ENCODE measurements at regions not wholly inside any gene's neighbourhood (a gene's known extent, or its start where the extent isn't known, plus 50 kb on each side); places are given as distances from the start of the nearest gene placed in this dataset.

GRCh38 chr10:10765017-10765416, 252.7 kb upstream of the CELF2 start:
- Histone ChIP-seq H3K4me3 (ENCODE audit: low read depth, low read length) (no peak overlapping the region), H3K27me3 (ENCODE audit: control insufficient read depth, insufficient read depth, low read length) (no peaks in the 10 kb centered on the region), H3K36me3 (ENCODE audit: control insufficient read depth, insufficient read depth, low read length) (no peaks in the 10 kb centered on the region)
- TF ChIP-seq CTCF (IDR thresholded peaks at IDR 0.05; ENCODE audit: insufficient read depth, low read length, poor library complexity, severe bottlenecking): no peak
- no peak for DNase-seq (ENCODE audit: low read depth)

GRCh38 chr10:10772411-10772810, 245.3 kb upstream of the CELF2 start:
- no peak for TF ChIP-seq CTCF (IDR thresholded peaks at IDR 0.05; ENCODE audit: insufficient read depth, low read length, poor library complexity, severe bottlenecking)
- H3K27me3 ChIP-seq (ENCODE audit: control insufficient read depth, insufficient read depth, low read length): no peaks in the 10 kb centered on the region

GRCh38 chr10:10772874-10773508, 244.7 kb upstream of the CELF2 start:
- no peak for TF ChIP-seq CTCF (IDR thresholded peaks at IDR 0.05; ENCODE audit: insufficient read depth, low read length, poor library complexity, severe bottlenecking)
- H3K27me3 ChIP-seq (ENCODE audit: control insufficient read depth, insufficient read depth, low read length): no peaks in the 10 kb centered on the region

More at GRCh38 chr10:10772411-10772810, 245.3 kb upstream of the CELF2 start:
- no peak overlapping the region for H3K4me3 ChIP-seq (ENCODE audit: low read depth, low read length)
- H3K36me3 ChIP-seq (ENCODE audit: control insufficient read depth, insufficient read depth, low read length): no peaks in the 10 kb centered on the region
- no peak for DNase-seq (ENCODE audit: low read depth)

GRCh38 chr10:10774416-10774815, 243.3 kb upstream of the CELF2 start:
- TF ChIP-seq CTCF (IDR thresholded peaks at IDR 0.05; ENCODE audit: insufficient read depth, low read length, poor library complexity, severe bottlenecking): no peak
- DNase-seq (ENCODE audit: low read depth): no peak
- Histone ChIP-seq H3K4me3 (ENCODE audit: low read depth, low read length) (no peak overlapping the region), H3K27me3 (ENCODE audit: control insufficient read depth, insufficient read depth, low read length) (no peaks in the 10 kb centered on the region), H3K36me3 (ENCODE audit: control insufficient read depth, insufficient read depth, low read length) (no peaks in the 10 kb centered on the region)

More at GRCh38 chr10:10772874-10773508, 244.7 kb upstream of the CELF2 start:
- Histone ChIP-seq H3K4me3 (ENCODE audit: low read depth, low read length) (no peak overlapping the region), H3K36me3 (ENCODE audit: control insufficient read depth, insufficient read depth, low read length) (no peaks in the 10 kb centered on the region)
- DNase-seq (ENCODE audit: low read depth): no peak

- Histone ChIP-seq H3K36me3 (ENCODE audit: control insufficient read depth, insufficient read depth, low read length) (no peaks in the 10 kb centered on the region), H3K4me3 (ENCODE audit: low read depth, low read length) (no peak overlapping the region), H3K27me3 (ENCODE audit: control insufficient read depth, insufficient read depth, low read length) (no peaks in the 10 kb centered on the region)
- TF ChIP-seq CTCF (IDR thresholded peaks at IDR 0.05; ENCODE audit: insufficient read depth, low read length, poor library complexity, severe bottlenecking): no peak
- DNase-seq (ENCODE audit: low read depth): no peak
Observed at GRCh38 chr10:10776363-10776762, 241.3 kb upstream of the CELF2 start.

- no peaks in the 10 kb centered on the region for H3K36me3 ChIP-seq (ENCODE audit: control insufficient read depth, insufficient read depth, low read length)
- no peak overlapping the region for H3K4me3 ChIP-seq (ENCODE audit: low read depth, low read length)
- no peak for DNase-seq (ENCODE audit: low read depth)
- no peak for TF ChIP-seq CTCF (IDR thresholded peaks at IDR 0.05; ENCODE audit: insufficient read depth, low read length, poor library complexity, severe bottlenecking)
- H3K27me3 ChIP-seq (ENCODE audit: control insufficient read depth, insufficient read depth, low read length): no peaks in the 10 kb centered on the region
Observed at GRCh38 chr10:10777279-10777678, 240.4 kb upstream of the CELF2 start.

All from kidney epithelial cell (primary cell).